Esophagus squamous epithelium (tissue), 4 donors: ENCODE measurements at regions not wholly inside any gene's neighbourhood (a gene's known extent, or its start where the extent isn't known, plus 50 kb on each side); places are given as distances from the start of the nearest gene placed in this dataset.

Source experiments
- POLR2A ChIP-seq, 4 donors: fragments of 450-650 bp; IDR thresholded peaks; one replicate each; pipeline ENCODE4 v1.6.1; 2017; ENCODE audit warnings: antibody characterized with exemption in 4 of 4, mild to moderate bottlenecking in 4 of 4, moderate library complexity in 3 of 4
- TF ChIP-seq, protein P1 (sequence below), 6 experiments: fragments of 450-650 bp in 4 of 6; fragments of 200-600 bp in 2 of 6; sonication (generic) in 2 of 6; IDR thresholded peaks; one replicate each; pipeline ENCODE4 v1.5.1; 2016 to 2019; ENCODE audit warnings: antibody characterized with exemption in 6 of 6, mild to moderate bottlenecking in 4 of 6, moderate library complexity in 4 of 6

DNA sequence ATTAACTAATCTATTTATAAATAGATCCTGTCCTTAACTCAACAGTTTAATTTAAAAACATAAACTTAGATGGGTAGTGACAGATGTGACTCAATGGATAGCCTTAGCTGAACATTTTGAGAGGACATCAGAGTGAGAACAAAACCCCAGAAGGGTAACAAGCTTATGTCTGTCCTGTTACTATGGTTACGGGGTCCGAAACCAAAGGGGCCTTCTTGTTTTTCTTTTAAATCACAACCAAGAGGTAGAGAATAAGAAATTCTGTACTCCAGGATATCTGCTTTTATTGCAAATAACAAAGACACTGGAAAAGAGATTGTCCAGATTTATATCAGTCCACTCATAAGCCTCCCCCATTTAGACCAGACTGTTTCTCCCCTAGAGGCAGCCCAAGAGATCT lies 612.1 kb downstream of the MTRR start:
- no peak for TF ChIP-seq POLR2A (IDR thresholded peaks at IDR 0.05)
- TF ChIP-seq, protein P1, sequence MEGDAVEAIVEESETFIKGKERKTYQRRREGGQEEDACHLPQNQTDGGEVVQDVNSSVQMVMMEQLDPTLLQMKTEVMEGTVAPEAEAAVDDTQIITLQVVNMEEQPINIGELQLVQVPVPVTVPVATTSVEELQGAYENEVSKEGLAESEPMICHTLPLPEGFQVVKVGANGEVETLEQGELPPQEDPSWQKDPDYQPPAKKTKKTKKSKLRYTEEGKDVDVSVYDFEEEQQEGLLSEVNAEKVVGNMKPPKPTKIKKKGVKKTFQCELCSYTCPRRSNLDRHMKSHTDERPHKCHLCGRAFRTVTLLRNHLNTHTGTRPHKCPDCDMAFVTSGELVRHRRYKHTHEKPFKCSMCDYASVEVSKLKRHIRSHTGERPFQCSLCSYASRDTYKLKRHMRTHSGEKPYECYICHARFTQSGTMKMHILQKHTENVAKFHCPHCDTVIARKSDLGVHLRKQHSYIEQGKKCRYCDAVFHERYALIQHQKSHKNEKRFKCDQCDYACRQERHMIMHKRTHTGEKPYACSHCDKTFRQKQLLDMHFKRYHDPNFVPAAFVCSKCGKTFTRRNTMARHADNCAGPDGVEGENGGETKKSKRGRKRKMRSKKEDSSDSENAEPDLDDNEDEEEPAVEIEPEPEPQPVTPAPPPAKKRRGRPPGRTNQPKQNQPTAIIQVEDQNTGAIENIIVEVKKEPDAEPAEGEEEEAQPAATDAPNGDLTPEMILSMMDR (IDR thresholded peaks at IDR 0.05): no peak
